Endothelial cell of umbilical vein (primary cell): ENCODE measurements at regions not wholly inside any gene's neighbourhood (a gene's known extent, or its start where the extent isn't known, plus 50 kb on each side); places are given as distances from the start of the nearest gene placed in this dataset.

ENCODE experiments used
- BruUV-seq: library from RNA; stranded (reverse); fragments of 400-500 nt; replicated peaks from 2 replicates; lab custom pipeline; 2021; lab: Mats Ljungman, UMichigan
- CTCF ChIA-PET: fragments of 300-600, 350-600 bp; sonication (Branson Sonifier 250); formaldehyde crosslinking; loops from one replicate; lab custom pipeline; 2021; ENCODE audit warnings: antibody characterized with exemption, inconsistent platforms; lab: Charles Lee
- POLR2A ChIA-PET: fragments of 300-600, 350-600 bp; sonication (Branson Sonifier 250); formaldehyde crosslinking; loops from one replicate; lab custom pipeline; 2021; ENCODE audit warnings: antibody characterized with exemption, inconsistent platforms; lab: Charles Lee
- DNase-seq: peaks from one replicate; pipeline ENCODE4 v3.0.0-alpha.2; 2011; ENCODE audit warnings: low read depth, low spot score
- FAIRE-seq: peaks from 2 replicates; lab custom pipeline; 2011; peaks lifted over from hg19 to GRCh38; lab: Jason Lieb, UNC
- H2AFZ ChIP-seq: 2 replicates; pipeline ENCODE4 v1.6.0; 2012; ENCODE audit warnings: low read depth, low read length, control low read depth, inconsistent platforms
- H3K27ac ChIP-seq: 2 replicates; pipeline ENCODE4 v1.5.1; 2011; ENCODE audit warnings: low read depth, mild to moderate bottlenecking, control low read depth, low read length, moderate library complexity; ENCODE audit not compliant: insufficient read depth
- H3K27me3 ChIP-seq, 2 experiments: 2 replicates each; pipeline versions ENCODE4 v1.6.0 to v1.6.1; 2011; ENCODE audit warnings: low read length in 2 of 2, mixed read lengths in 1 of 2; ENCODE audit not compliant: control insufficient read depth in 2 of 2, insufficient read depth in 2 of 2
- H3K36me3 ChIP-seq, 2 experiments: 2 replicates in 1 of 2; 3 replicates in 1 of 2; pipeline ENCODE4 v1.5.1; 2011; ENCODE audit warnings: low read length in 2 of 2, mild to moderate bottlenecking in 1 of 2, moderate library complexity in 1 of 2; ENCODE audit not compliant: control insufficient read depth in 2 of 2, insufficient read depth in 2 of 2; ENCODE audit errors: extremely low read depth in 1 of 2
- H3K4me1 ChIP-seq: 3 replicates; pipeline ENCODE4 v1.5.1; 2011; ENCODE audit warnings: mild to moderate bottlenecking, low read length; ENCODE audit not compliant: control insufficient read depth, insufficient read depth; ENCODE audit errors: extremely low read depth
- H3K4me2 ChIP-seq: 2 replicates; pipeline ENCODE4 v1.6.1; 2011; ENCODE audit warnings: low read length, control low read depth, mixed read lengths; ENCODE audit not compliant: insufficient read depth
- H3K4me3 ChIP-seq, 3 experiments: fragments of 200-600 bp in 1 of 3; sonication (generic), shearing (Covaris generic) in 1 of 3; replicated peaks in 1 of 3; 2 replicates each; pipeline ENCODE4 v1.5.1; 2011 to 2016; ENCODE audit warnings: control low read depth in 3 of 3, low read length in 3 of 3, mild to moderate bottlenecking in 2 of 3, inconsistent platforms in 1 of 3, low read depth in 1 of 3, moderate library complexity in 1 of 3; ENCODE audit not compliant: insufficient read depth in 1 of 3
- H3K79me2 ChIP-seq: 2 replicates; pipeline ENCODE4 v1.6.0; 2012; ENCODE audit warnings: low read length, inconsistent platforms; ENCODE audit not compliant: control insufficient read depth, insufficient read depth
- H3K9ac ChIP-seq: replicated peaks from 2 replicates; pipeline ENCODE3; 2011; ENCODE audit warnings: low read length, control low read depth; ENCODE audit not compliant: insufficient read depth; ENCODE audit errors: extremely low read depth
- H3K9me1 ChIP-seq: replicated peaks from 3 replicates; pipeline ENCODE4 v1.6.0; 2011; ENCODE audit warnings: mild to moderate bottlenecking, low read length; ENCODE audit not compliant: control insufficient read depth, insufficient read depth; ENCODE audit errors: extremely low read depth
- H3K9me3 ChIP-seq: replicated peaks from 2 replicates; pipeline ENCODE4 v1.5.1; 2012; ENCODE audit warnings: low read length, inconsistent platforms; ENCODE audit not compliant: control insufficient read depth, insufficient read depth
- H4K20me1 ChIP-seq: replicated peaks from 2 replicates; pipeline ENCODE3; 2011; ENCODE audit warnings: mild to moderate bottlenecking, low read length; ENCODE audit not compliant: control insufficient read depth, insufficient read depth; ENCODE audit errors: extremely low read depth
- GATA2 ChIP-seq: IDR thresholded peaks from 2 replicates; pipeline ENCODE4 v1.7.0; 2011; ENCODE audit warnings: low read depth, mild to moderate bottlenecking, moderate library complexity, mixed read lengths, low read length; ENCODE audit not compliant: insufficient read length, insufficient read depth
- MYC ChIP-seq: IDR thresholded peaks from one replicate; pipeline ENCODE4 v1.6.1; 2011; ENCODE audit warnings: mild to moderate bottlenecking, low read depth, low read length
- POLR2A ChIP-seq: IDR thresholded peaks from 2 replicates; pipeline ENCODE4 v1.6.1; 2012; ENCODE audit warnings: low read depth, mild to moderate bottlenecking, control low read depth, low read length
- POLR2AphosphoS5 ChIP-seq: IDR thresholded peaks from 2 replicates; pipeline ENCODE4 v1.6.1; 2012; ENCODE audit warnings: low read depth, mild to moderate bottlenecking, control low read depth, low read length, moderate library complexity; ENCODE audit not compliant: insufficient read depth
- dilution Hi-C: fragments of 300-500 bp; cut with MboI; formaldehyde crosslinking; loops from one replicate; pipeline ENCODE4 v1.15.0; 2019; ENCODE audit warnings: low sequenced_read_pairs; ENCODE audit not compliant: extremely low pct_ligation_motif_present
- intact Hi-C: fragments of 100-400 bp; cut with micrococcal nuclease; formaldehyde crosslinking; loops from one replicate; pipeline ENCODE4 v1.10.0; 2022
- TF ChIP-seq, protein P1 (sequence below): IDR thresholded peaks from 2 replicates; pipeline ENCODE4 v1.6.1; 2011; ENCODE audit not compliant: insufficient read depth, insufficient read length

GRCh38 chr6:97885325-97885724 is 602.3 kb upstream of the MMS22L start:
- ChIA-PET CTCF (no interaction called here), POLR2A (no interaction called here)
- Histone ChIP-seq H3K36me3 (no peaks in the 10 kb centered on the region), H3K4me2 (no peak overlapping the region), H3K4me1 (no peaks in the 10 kb centered on the region), H3K79me2 (no peaks in the 10 kb centered on the region), H3K9ac (no peak overlapping the region), H2AFZ (no peak overlapping the region), H3K9me3 (no peaks in the 10 kb centered on the region), H3K4me3 (no peak overlapping the region), H3K9me1 (no peaks in the 10 kb centered on the region), H4K20me1 (no peaks in the 10 kb centered on the region), H3K27ac (no peak overlapping the region), H3K27me3 (no peaks in the 10 kb centered on the region)
- TF ChIP-seq, protein P1, sequence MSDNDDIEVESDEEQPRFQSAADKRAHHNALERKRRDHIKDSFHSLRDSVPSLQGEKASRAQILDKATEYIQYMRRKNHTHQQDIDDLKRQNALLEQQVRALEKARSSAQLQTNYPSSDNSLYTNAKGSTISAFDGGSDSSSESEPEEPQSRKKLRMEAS, result no peak
- no peak for TF ChIP-seq GATA2
- no peak for TF ChIP-seq POLR2AphosphoS5
- TF ChIP-seq MYC, result no peak
- intact Hi-C loops, result no loop called here
- DNase-seq, result no peak
- no TSS peak for BruUV-seq
- dilution Hi-C loops, result no loop called here
- no peak for FAIRE-seq

GRCh38 chr6:97885828-97886227 is 602.8 kb upstream of the MMS22L start:
- POLR2A ChIA-PET, result no interaction called here
- FAIRE-seq, result no peak

More at GRCh38 chr6:97885828-97886227, 602.8 kb upstream of the MMS22L start:
- no peaks in the 10 kb centered on the region for H3K9me1 ChIP-seq
- DNase-seq, result no peak
- BruUV-seq, result no TSS peak
- no peak for TF ChIP-seq POLR2A
- H4K20me1 ChIP-seq, result no peaks in the 10 kb centered on the region
- no peaks in the 10 kb centered on the region for H3K36me3 ChIP-seq
- no peak overlapping the region for H3K4me3 ChIP-seq
- H3K27ac ChIP-seq, result no peak overlapping the region
- intact Hi-C loops, result no loop called here
- no peaks in the 10 kb centered on the region for H3K27me3 ChIP-seq
- H3K79me2 ChIP-seq, result no peaks in the 10 kb centered on the region
- H2AFZ ChIP-seq, result no peak overlapping the region
- no peaks in the 10 kb centered on the region for H3K9me3 ChIP-seq
- CTCF ChIA-PET, result no interaction called here
- no peak overlapping the region for H3K4me2 ChIP-seq
- no peak overlapping the region for H3K9ac ChIP-seq
- no peaks in the 10 kb centered on the region for H3K4me1 ChIP-seq
- dilution Hi-C loops, result no loop called here
